Gastrocnemius medialis (tissue), 4 donors: ENCODE measurements at regions not wholly inside any gene's neighbourhood (a gene's known extent, or its start where the extent isn't known, plus 50 kb on each side); places are given as distances from the start of the nearest gene placed in this dataset.
"Not testable (repeated sequence)": the region's sequence is repeated elsewhere in the genome, so short reads cannot be mapped to it uniquely, and the experiment has no call there.

Experiments
- ATAC-seq, 2 donors: fragments of 150-250 bp; one replicate each; pipeline ENCODE4 v1.9.1; 2016
- DNase-seq, 2 donors: peaks; one replicate each; pipeline ENCODE4 v3.0.0-alpha.2; 2019
- H3K27ac ChIP-seq, 4 donors: fragments of 200-600 bp; sonication (generic); 1 replicate in 1 of 4; 2 replicates in 3 of 4; pipeline ENCODE4 v1.5.1; 2016 to 2018; ENCODE audit warnings: mild to moderate bottlenecking in 2 of 4, moderate library complexity in 1 of 4
- H3K27me3 ChIP-seq, 3 donors: fragments of 200-600 bp; sonication (generic) in 2 of 3; 1 replicate in 1 of 3; 2 replicates in 2 of 3; pipeline versions ENCODE4 v1.5.1 to v1.6.0; 2016 to 2019; ENCODE audit warnings: mild to moderate bottlenecking in 1 of 3, moderate library complexity in 1 of 3
- H3K36me3 ChIP-seq, 2 donors: fragments of 200-600 bp; sonication (generic) in 1 of 2; one replicate each; pipeline ENCODE4 v1.5.1; 2017 to 2018
- H3K4me1 ChIP-seq, 2 donors: fragments of 200-600 bp; sonication (generic) in 1 of 2; one replicate each; pipeline ENCODE4 v1.5.1; 2016 to 2017; ENCODE audit warnings: mild to moderate bottlenecking in 2 of 2
- H3K4me3 ChIP-seq, 4 donors: fragments of 200-600 bp; sonication (generic) in 3 of 4; 1 replicate in 1 of 4; 2 replicates in 3 of 4; pipeline ENCODE4 v1.5.1; 2016 to 2019; ENCODE audit warnings: mild to moderate bottlenecking in 2 of 4
- H3K9me3 ChIP-seq, 3 donors: fragments of 200-600 bp; sonication (generic) in 2 of 3; 1 replicate in 1 of 3; 2 replicates in 2 of 3; pipeline ENCODE4 v1.5.1; 2016 to 2019
- CTCF ChIP-seq, 5 experiments: fragments of 450-650 bp in 3 of 5; fragments of 200-600 bp in 2 of 5; sonication (generic) in 2 of 5; IDR thresholded peaks in 4 of 5; conservative IDR thresholded peaks in 1 of 5; 1 replicate in 4 of 5; 2 replicates in 1 of 5; pipeline ENCODE4 v1.5.1; 2016 to 2019; ENCODE audit warnings: antibody characterized with exemption in 5 of 5, mild to moderate bottlenecking in 3 of 5, moderate library complexity in 3 of 5
- POLR2A ChIP-seq, 2 donors: fragments of 450-650 bp; IDR thresholded peaks; one replicate each; pipeline ENCODE4 v1.6.1; 2017; ENCODE audit warnings: antibody characterized with exemption in 2 of 2, mild to moderate bottlenecking in 2 of 2, moderate library complexity in 2 of 2
- in situ Hi-C, 4 donors: fragments of 200-750 bp; cut with MboI; loops; one replicate each; pipeline versions ENCODE4 v1.15.0 to v1.8.0; 2017; ENCODE audit warnings: low sequenced_read_pairs in 4 of 4
- intact Hi-C: fragments of 100-400 bp; cut with DNase I; formaldehyde crosslinking; loops from one replicate; pipeline ENCODE4 v1.15.1; 2023; ENCODE audit warnings: low total_unique reads

- in situ Hi-C loops (no loop called here), intact Hi-C loops (no loop called here)
- Histone ChIP-seq H3K27me3 (no peaks in the 10 kb centered on the region), H3K4me1 (no peaks in the 10 kb centered on the region), H3K27ac (no peak overlapping the region), H3K9me3 (no peaks in the 10 kb centered on the region), H3K4me3 (no peak overlapping the region), H3K36me3 (no peaks in the 10 kb centered on the region)
- DNase-seq (no peak), ATAC-seq (no peak)
- TF ChIP-seq CTCF (IDR thresholded peaks at IDR 0.05 in 4 of 5, conservative IDR thresholded peaks at IDR 0.05 in 1 of 5) (no peak), POLR2A (IDR thresholded peaks at IDR 0.05) (no peak)
These were observed 281.7 kb upstream of the G2E3 start for GRCh38 chr14:30277268-30277667.

- H3K27me3 ChIP-seq, ATAC-seq, H3K4me1 ChIP-seq, intact Hi-C loops, H3K9me3 ChIP-seq, DNase-seq, in situ Hi-C loops, H3K4me3 ChIP-seq, H3K27ac ChIP-seq, H3K36me3 ChIP-seq: not testable (repeated sequence)
These were observed 280.1 kb upstream of the G2E3 start for GRCh38 chr14:30278856-30279255.

- intact Hi-C loops, result no loop called here
- in situ Hi-C loops, result no loop called here
- Histone ChIP-seq H3K4me1 (no peaks in the 10 kb centered on the region), H3K27me3 (no peaks in the 10 kb centered on the region), H3K27ac (no peak overlapping the region), H3K9me3 (no peaks in the 10 kb centered on the region), H3K36me3 (no peaks in the 10 kb centered on the region), H3K4me3 (no peak overlapping the region)
- TF ChIP-seq CTCF (IDR thresholded peaks at IDR 0.05 in 4 of 5, conservative IDR thresholded peaks at IDR 0.05 in 1 of 5), result peak in 1 of 5 experiments; percentile 35
- TF ChIP-seq POLR2A (IDR thresholded peaks at IDR 0.05), result no peak
- ATAC-seq, result no peak
- DNase-seq, result no peak
These were observed 275.0 kb upstream of the G2E3 start for GRCh38 chr14:30283822-30284446.

- no peak overlapping the region for H3K27ac ChIP-seq
- DNase-seq, result no peak
- no peaks in the 10 kb centered on the region for H3K27me3 ChIP-seq
- in situ Hi-C loops (no loop called here), intact Hi-C loops (no loop called here)
- no peaks in the 10 kb centered on the region for H3K4me1 ChIP-seq
- no peak for ATAC-seq
- H3K36me3 ChIP-seq, result no peaks in the 10 kb centered on the region
- H3K9me3 ChIP-seq, result no peaks in the 10 kb centered on the region
- TF ChIP-seq POLR2A (IDR thresholded peaks at IDR 0.05) (no peak), CTCF (IDR thresholded peaks at IDR 0.05 in 4 of 5, conservative IDR thresholded peaks at IDR 0.05 in 1 of 5) (no peak)
- H3K4me3 ChIP-seq, result no peak overlapping the region
These were observed 274.1 kb upstream of the G2E3 start for GRCh38 chr14:30284808-30285207.

GRCh38 chr14:30287579-30288445 is 271.1 kb upstream of the G2E3 start:
- Histone ChIP-seq H3K4me3 (no peak overlapping the region), H3K27ac (no peak overlapping the region), H3K36me3 (no peaks in the 10 kb centered on the region), H3K27me3 (no peaks in the 10 kb centered on the region), H3K4me1 (no peaks in the 10 kb centered on the region), H3K9me3 (no peaks in the 10 kb centered on the region)
- intact Hi-C loops (no loop called here), in situ Hi-C loops (no loop called here)
- no peak for ATAC-seq
- no peak for DNase-seq
- TF ChIP-seq CTCF (IDR thresholded peaks at IDR 0.05 in 4 of 5, conservative IDR thresholded peaks at IDR 0.05 in 1 of 5) (no peak), POLR2A (IDR thresholded peaks at IDR 0.05) (no peak)
